GM19372 (cell line): ENCODE measurements at regions not wholly inside any gene's neighbourhood (a gene's known extent, or its start where the extent isn't known, plus 50 kb on each side); places are given as distances from the start of the nearest gene placed in this dataset.
A peak's percentile ranks its signal among the peaks of the same experiment; 100 is the strongest.

Experiments
- ATAC-seq: cut with Tn5 transposase; IDR thresholded peaks from one replicate; pipeline ENCODE4 v1.9.1; 2021; ENCODE audit warnings: mild to moderate bottlenecking, low read depth, moderate library complexity; ENCODE audit not compliant: unreplicated experiment

DNA sequence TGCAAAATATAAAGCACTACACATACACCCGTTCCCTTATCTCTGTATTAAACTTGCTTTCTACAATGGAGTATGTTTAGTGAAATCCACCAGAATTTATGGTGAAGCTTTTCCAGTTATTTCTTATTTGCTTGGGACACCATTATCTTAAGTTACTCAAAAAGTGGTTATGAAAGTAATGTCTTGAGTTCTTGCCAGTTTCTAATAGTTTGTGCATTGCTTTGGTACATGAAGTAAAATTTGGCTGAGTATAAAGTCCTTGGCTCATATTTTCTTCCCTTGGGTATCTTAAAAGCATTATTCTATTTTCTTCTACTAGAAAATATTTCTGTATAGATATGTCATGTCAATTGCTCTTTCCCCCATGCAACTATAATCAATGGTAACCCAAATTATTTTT, 85.2 kb downstream of the POLR1F start:
- no peak for ATAC-seq

GRCh38 chr7:19621740-19622139, 87.1 kb downstream of the POLR1F start:
- no peak for ATAC-seq

DNA sequence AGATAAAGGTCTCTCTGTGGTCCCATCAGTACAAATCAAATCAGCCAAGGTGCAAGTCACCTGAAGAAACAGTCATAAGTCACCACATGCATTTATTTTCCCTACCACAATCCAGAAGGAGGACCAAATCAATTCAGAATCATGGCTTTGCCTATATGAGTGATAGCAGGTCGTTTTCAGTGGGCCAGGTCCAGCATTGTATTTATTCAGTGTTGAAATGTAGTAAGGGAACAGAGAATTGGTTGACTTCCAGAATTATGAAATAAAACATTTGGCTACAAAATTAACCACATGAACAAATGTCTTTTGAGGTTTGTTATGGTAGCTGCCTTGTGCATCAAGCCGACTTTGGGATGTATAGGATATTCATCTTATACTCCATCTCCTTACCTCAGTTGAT, 88.4 kb downstream of the POLR1F start:
- no peak for ATAC-seq

DNA sequence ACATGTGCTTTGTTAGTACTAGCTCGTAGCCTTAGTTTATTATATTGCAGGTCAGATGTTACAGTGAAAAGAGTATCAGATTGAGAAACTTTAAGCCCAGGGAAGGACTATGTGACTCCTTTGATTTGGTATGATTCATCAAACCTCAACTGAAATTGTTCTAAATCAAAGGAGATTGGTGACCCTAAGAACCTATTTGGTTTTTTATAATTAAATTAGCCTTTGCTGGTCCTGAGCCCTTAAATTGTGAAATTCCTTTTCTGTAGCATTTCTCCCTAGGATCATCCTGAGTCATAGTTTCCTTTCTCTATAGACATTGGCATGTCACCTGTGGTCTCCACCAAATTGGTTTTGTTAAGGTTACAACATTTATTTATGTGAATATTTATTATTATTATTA, 89.7 kb downstream of the POLR1F start:
- no peak for ATAC-seq

DNA sequence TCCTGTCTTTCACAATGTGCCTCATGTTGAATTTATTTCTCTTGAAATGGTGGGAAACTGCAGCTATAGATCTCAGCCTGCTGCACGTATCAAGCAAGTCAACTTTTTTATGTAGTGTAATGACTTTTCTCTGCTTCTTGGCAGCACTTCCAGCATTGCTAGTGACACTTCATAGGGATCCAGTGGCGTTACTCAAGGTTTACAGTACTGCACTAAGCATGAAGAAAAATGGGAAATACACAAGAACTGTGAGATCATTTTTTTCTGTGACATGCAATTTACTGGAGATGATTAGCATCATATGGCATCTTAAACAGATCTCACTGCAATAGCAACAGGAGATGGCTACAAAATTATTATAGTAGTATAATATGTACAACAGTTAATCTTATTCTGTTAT, 90.9 kb downstream of the POLR1F start:
- no peak for ATAC-seq

DNA sequence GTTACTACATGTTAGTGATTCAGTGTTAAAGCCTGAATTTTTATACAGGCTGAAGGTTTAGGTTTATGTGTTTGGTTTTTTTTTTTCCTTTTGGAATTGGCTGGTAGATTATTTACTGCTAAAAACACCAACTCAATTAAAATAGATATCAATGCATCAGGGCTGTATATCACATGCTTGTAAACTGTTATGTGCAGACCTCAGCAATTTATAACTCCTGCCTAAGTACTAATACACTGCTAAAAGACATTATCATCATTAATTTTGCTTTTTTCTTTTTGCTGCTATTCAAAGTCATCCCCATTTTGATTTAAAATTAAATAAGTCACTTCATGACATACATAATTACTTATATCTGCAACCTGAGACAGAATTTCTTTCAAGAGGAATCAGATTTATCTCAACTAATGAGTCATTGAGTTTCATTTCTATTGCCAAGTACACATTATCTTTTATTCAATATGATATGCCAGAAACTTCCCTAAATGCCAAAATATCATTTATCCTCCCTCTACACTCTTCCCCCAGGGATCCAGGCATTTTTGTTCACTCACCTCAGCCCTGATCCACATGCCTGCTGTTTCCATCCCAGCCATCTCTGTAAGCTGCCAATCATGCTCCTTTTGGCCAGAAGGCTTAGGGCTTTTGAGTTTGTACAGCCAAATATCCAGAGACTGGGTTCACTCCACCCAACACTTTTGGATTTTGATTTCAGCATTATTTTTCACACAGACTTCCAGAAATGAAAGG, 98.5 kb downstream of the POLR1F start:
- ATAC-seq = no peak

GRCh38 chr7:19589446-19589845, 119.4 kb downstream of the POLR1F start:
- no peak for ATAC-seq

GRCh38 chr7:19587291-19587690, 121.5 kb downstream of the POLR1F start:
- peak; percentile 71 for ATAC-seq

GRCh38 chr7:19585761-19586160, 123.1 kb downstream of the POLR1F start:
- ATAC-seq = no peak

GRCh38 chr7:19575909-19576557, 132.8 kb downstream of the POLR1F start:
- no peak for ATAC-seq

- ATAC-seq = no peak
Observed at GRCh38 chr7:19574131-19574530, 134.7 kb downstream of the POLR1F start.

DNA sequence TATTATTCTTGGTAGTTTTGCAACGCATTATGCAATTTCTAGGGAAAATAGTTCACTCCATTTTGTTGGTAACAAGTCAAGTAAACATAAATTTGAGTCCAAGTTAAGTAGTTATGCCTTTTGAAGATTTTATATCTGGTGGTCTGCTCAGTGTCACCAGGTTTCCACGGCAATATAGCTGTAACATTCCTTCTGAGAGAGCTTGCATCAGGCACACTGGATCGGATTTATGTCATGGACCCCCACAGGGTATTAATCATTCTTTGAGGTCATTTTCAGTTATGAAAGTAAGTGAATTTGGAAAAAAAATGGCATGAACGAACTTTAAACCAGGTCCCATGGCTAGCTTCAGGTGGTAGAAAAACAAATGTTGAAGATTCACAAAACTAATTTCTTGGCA, 136.3 kb downstream of the POLR1F start:
- no peak for ATAC-seq

- ATAC-seq = no peak
Observed at GRCh38 chr7:19567011-19567410, 141.8 kb downstream of the POLR1F start.

GRCh38 chr7:19565602-19566001, 143.2 kb downstream of the POLR1F start:
- ATAC-seq = no peak

DNA sequence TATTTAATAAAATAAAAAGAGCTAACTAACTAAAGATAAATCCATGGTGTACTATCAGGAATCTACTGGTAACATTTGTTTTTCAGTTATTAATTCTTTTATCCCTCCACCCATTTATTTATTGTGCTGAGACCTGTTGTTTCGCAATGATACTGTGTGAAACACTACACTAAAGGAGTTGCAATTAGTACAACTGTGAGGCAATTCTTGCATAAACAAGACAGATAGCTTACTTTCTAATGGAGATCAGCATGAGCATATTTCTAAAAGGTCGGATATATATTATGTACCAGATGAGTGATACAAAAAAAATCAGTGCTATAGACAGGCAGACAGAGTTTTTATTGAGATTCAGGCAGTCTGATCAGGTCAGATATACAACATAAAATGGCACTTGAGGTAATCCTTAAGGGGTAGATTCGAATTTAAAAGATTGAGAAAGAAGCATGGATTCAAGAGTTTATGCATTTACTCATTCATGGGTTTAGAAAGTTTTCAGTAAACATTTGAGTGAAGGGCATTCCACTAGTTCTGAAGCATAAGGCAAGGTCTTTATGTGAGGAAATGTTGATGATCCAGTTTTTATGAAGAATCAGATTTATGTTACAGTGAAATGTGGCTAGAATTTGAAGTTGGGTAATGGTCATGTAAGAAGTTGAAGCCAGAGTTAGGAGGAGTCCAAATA, 147.6 kb downstream of the POLR1F start:
- ATAC-seq = no peak

DNA sequence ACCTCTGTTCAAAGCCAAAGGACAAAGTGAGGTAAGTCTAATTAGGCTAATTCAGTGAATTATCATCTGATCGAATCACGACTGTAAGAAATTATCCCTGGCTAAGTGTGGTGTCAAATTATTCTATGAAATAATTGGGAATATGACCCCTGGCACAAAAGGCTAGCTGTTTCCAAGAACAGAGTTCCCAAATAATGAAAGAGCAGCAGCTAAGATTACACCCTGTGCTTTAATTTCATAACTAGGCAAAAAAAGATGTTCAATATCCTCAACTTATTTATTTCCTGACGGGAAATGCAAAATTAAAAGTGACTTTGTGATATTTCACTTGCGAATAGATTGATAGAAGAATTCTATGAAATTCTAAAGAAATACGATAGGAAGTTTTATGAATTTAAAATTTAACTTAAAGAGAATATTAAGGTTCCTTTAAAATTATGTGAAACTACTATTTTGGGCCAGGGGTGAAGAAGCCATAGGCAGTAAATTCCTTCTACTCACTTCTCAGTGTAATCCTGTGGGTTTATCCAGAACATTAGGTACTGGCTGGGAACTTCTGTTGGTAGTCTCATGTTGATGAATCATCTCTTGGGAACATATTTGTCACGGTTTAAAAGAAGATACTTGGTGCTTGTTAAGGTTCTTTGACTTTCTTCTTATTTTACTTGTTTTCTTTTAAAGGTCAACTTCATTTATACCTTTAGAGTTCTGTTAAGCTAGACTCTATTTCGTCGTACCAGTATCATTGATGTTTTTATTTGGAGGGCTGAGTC, 148.5 kb downstream of the POLR1F start:
- ATAC-seq = no peak

- no peak for ATAC-seq
Observed at GRCh38 chr7:19558527-19558926, 150.3 kb downstream of the POLR1F start.

- ATAC-seq = no peak
Observed at GRCh38 chr7:19557726-19558465, 150.9 kb downstream of the POLR1F start.

DNA sequence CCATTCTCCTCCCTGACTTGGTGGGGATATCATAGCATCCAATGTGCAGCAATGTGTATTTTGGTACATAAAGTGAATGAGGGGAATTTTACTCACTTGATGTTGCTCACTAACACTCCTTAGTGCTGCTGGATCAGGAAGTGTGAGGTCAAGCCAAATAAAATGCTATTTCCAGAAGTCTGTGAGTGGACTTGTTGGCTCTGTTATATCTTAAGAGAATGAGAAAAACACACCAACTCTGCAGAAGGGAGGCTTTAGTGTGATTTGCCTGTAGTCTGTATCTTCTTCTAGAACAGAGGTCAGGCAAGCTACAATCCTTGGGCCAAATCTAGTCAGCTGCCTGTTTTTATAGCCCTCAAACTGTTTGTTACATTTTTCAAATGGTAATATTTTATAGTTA, 154.3 kb downstream of the POLR1F start:
- no peak for ATAC-seq

DNA sequence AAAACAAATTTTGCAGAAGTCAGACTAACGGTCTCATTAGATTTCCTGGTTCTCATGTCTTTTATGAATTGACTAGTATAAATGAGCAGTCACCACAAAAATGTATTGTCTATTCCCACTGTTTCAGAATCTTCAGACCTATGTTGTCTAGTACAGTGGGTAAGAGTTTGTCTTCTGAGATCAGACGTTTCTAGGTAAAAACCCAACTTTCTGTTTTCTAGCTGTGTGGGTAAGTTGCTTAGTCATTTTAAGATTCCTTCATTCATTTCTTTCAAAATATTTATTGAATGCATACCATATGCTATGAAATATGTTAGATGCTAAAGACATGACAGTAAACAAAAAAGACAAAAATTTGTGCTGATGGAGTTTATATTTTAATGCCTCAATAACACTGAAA, 156.3 kb downstream of the POLR1F start:
- ATAC-seq = no peak
